Esophagus squamous epithelium (tissue), 5 donors: ENCODE measurements at regions not wholly inside any gene's neighbourhood (a gene's known extent, or its start where the extent isn't known, plus 50 kb on each side); places are given as distances from the start of the nearest gene placed in this dataset.

Experiments
- DNase-seq: peaks from one replicate; lab custom pipeline; 2025; lab: John Stamatoyannopoulos, UW
- H3K27ac ChIP-seq, 4 donors: fragments of 200-600 bp; sonication (generic); one replicate each; pipeline ENCODE4 v1.5.1; 2016 to 2019; ENCODE audit warnings: mild to moderate bottlenecking in 1 of 4
- H3K27me3 ChIP-seq, 4 donors: fragments of 200-600 bp; sonication (generic); 1 replicate in 3 of 4; 2 replicates in 1 of 4; pipeline versions ENCODE4 v1.5.1 to v1.6.0; 2017 to 2021; ENCODE audit warnings: antibody characterized with exemption in 1 of 4
- H3K36me3 ChIP-seq, 3 donors: fragments of 200-600 bp; sonication (generic); one replicate each; pipeline ENCODE4 v1.5.1; 2016 to 2019
- H3K4me1 ChIP-seq, 3 donors: fragments of 200-600 bp; sonication (generic); one replicate each; pipeline ENCODE4 v1.5.1; 2017 to 2019
- H3K4me3 ChIP-seq, 4 donors: fragments of 200-600 bp; sonication (generic); 1 replicate in 3 of 4; 2 replicates in 1 of 4; pipeline ENCODE4 v1.5.1; 2016 to 2019; ENCODE audit warnings: mild to moderate bottlenecking in 2 of 4, moderate library complexity in 1 of 4
- H3K9me3 ChIP-seq, 3 donors: fragments of 200-600 bp; sonication (generic); one replicate each; pipeline ENCODE4 v1.5.1; 2016 to 2019
- CTCF ChIP-seq, 6 experiments: fragments of 450-650 bp in 4 of 6; fragments of 200-600 bp in 2 of 6; sonication (generic) in 2 of 6; IDR thresholded peaks; one replicate each; pipeline ENCODE4 v1.5.1; 2016 to 2019; ENCODE audit warnings: antibody characterized with exemption in 6 of 6, mild to moderate bottlenecking in 4 of 6, moderate library complexity in 4 of 6
- POLR2A ChIP-seq, 4 donors: fragments of 450-650 bp; IDR thresholded peaks; one replicate each; pipeline ENCODE4 v1.6.1; 2017; ENCODE audit warnings: antibody characterized with exemption in 4 of 4, mild to moderate bottlenecking in 4 of 4, moderate library complexity in 3 of 4
- WGBS, 2 donors: methylation state at CpG; one replicate each; pipeline ENCODE4 v1.1.5; 2018; 5-methylcytosine and 5-hydroxymethylcytosine counted together
- intact Hi-C: fragments of 100-400 bp; cut with DNase I; formaldehyde crosslinking; loops from one replicate; pipeline ENCODE4 v1.15.0; 2022
- donor health status: DM: yes; HTN: yes; CAD: no.

GRCh38 chr10:78269060-78269459, 235.4 kb downstream of the RPS24 start:
- H3K4me3 ChIP-seq, result no peak overlapping the region
- 75 to 87% methylated on average over 2 of the region's 2 CpGs for WGBS, 2 donors
- H3K36me3 ChIP-seq, result no peaks in the 10 kb centered on the region
- intact Hi-C loops, result no loop called here
- peaks cover 0 to 4% (median 0%) of the 10 kb centered on the region in 3 donors for H3K9me3 ChIP-seq
- peaks cover 0 to 3% (median 0%) of the 10 kb centered on the region in 4 donors for H3K27me3 ChIP-seq
- H3K27ac ChIP-seq, result no peak overlapping the region
- no peaks in the 10 kb centered on the region for H3K4me1 ChIP-seq
- DNase-seq, result no peak
- no peak for TF ChIP-seq CTCF (IDR thresholded peaks at IDR 0.05)

DNA sequence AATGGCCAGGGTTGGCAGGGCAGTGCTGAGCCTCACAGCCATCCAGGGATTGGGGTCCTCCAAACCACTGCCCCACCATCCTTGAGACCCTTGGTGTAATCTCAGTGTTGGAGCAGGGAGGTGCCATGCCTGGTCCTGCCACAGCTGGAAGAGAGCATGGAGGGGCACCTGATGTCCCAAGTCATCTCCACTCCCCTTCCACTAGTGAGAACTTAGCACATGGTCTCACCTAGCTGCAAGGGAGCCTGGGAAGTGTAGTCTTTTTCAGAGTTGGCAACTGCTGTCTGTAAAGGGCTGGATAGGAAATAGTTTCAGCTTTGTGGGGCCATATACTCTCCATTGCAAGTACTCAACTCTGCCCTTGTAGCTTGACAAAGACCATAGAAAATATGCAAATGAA, 238.7 kb downstream of the RPS24 start:
- DNase-seq, result no peak
- H3K27me3 ChIP-seq, result peaks cover 0 to 8% (median 0%) of the 10 kb centered on the region in 4 donors
- peaks cover 0 to 4% (median 0%) of the 10 kb centered on the region in 3 donors for H3K9me3 ChIP-seq
- H3K27ac ChIP-seq, result no peak overlapping the region
- TF ChIP-seq CTCF (IDR thresholded peaks at IDR 0.05) (no peak), POLR2A (IDR thresholded peaks at IDR 0.05) (no peak)
- H3K4me1 ChIP-seq, result no peaks in the 10 kb centered on the region
- H3K4me3 ChIP-seq, result no peak overlapping the region
- intact Hi-C loops, result no loop called here
- no peaks in the 10 kb centered on the region for H3K36me3 ChIP-seq

GRCh38 chr10:78274491-78274890, 240.8 kb downstream of the RPS24 start:
- H3K9me3 ChIP-seq, result peaks cover 0 to 4% (median 0%) of the 10 kb centered on the region in 3 donors
- DNase-seq, result no peak
- H3K4me1 ChIP-seq, result no peaks in the 10 kb centered on the region
- no peak overlapping the region for H3K4me3 ChIP-seq
- 53 to 75% methylated on average over 3 to 4 of the region's 4 CpGs for WGBS, 2 donors
- peaks cover 0 to 8% (median 0%) of the 10 kb centered on the region in 4 donors for H3K27me3 ChIP-seq
- no peak overlapping the region for H3K27ac ChIP-seq
- intact Hi-C loops, result no loop called here
- no peaks in the 10 kb centered on the region for H3K36me3 ChIP-seq
- TF ChIP-seq POLR2A (IDR thresholded peaks at IDR 0.05) (no peak), CTCF (IDR thresholded peaks at IDR 0.05) (no peak)

GRCh38 chr10:78276139-78276538, 242.5 kb downstream of the RPS24 start:
- 85 to 89% methylated on average over 1 of the region's 1 CpG for WGBS, 2 donors
- peaks cover 0 to 8% (median 0%) of the 10 kb centered on the region in 4 donors for H3K27me3 ChIP-seq
- no peaks in the 10 kb centered on the region for H3K36me3 ChIP-seq
- no peak for DNase-seq
- H3K27ac ChIP-seq, result no peak overlapping the region
- no peak overlapping the region for H3K4me3 ChIP-seq
- intact Hi-C loops, result no loop called here
- TF ChIP-seq CTCF (IDR thresholded peaks at IDR 0.05) (no peak), POLR2A (IDR thresholded peaks at IDR 0.05) (no peak)
- H3K9me3 ChIP-seq, result peaks cover 0 to 4% (median 0%) of the 10 kb centered on the region in 3 donors
- H3K4me1 ChIP-seq, result no peaks in the 10 kb centered on the region

GRCh38 chr10:78277314-78278057, 243.8 kb downstream of the RPS24 start:
- peaks cover 0 to under 1% (median 0%) of the 10 kb centered on the region in 3 donors for H3K9me3 ChIP-seq
- H3K27me3 ChIP-seq, result peaks cover 0 to 4% (median 0%) of the 10 kb centered on the region in 4 donors
- H3K36me3 ChIP-seq, result no peaks in the 10 kb centered on the region
- intact Hi-C loops, result no loop called here
- H3K27ac ChIP-seq, result peak overlapping the region; percentile 1 to 58 (median 44)
- 65 to 84% methylated on average over 7 to 11 of the region's 11 CpGs for WGBS, 2 donors
- H3K4me3 ChIP-seq, result no peak overlapping the region
- no peaks in the 10 kb centered on the region for H3K4me1 ChIP-seq
- no peak for TF ChIP-seq CTCF (IDR thresholded peaks at IDR 0.05)
- no peak for TF ChIP-seq POLR2A (IDR thresholded peaks at IDR 0.05)
- no peak for DNase-seq
